ENCODE measurements at regions not wholly inside any gene's neighbourhood (a gene's known extent, or its start where the extent isn't known, plus 50 kb on each side); places are given as distances from the start of the nearest gene placed in this dataset.

GRCh38 chr18:1102848-1103247 lies 198.2 kb downstream of the ADCYAP1 start:
- TF ChIP-seq CTCF (IDR thresholded peaks at IDR 0.05; ENCODE audit: low read depth, low read length) = no peak
- no peak overlapping the region for H3K4me3 ChIP-seq (ENCODE audit: low read depth, low read length)

- no peak overlapping the region for H3K4me3 ChIP-seq (ENCODE audit: low read depth, low read length)
- TF ChIP-seq CTCF (IDR thresholded peaks at IDR 0.05; ENCODE audit: low read depth, low read length) = no peak
These were observed 198.9 kb downstream of the ADCYAP1 start for GRCh38 chr18:1103537-1103936.

- H3K4me3 ChIP-seq (ENCODE audit: low read depth, low read length) = no peak overlapping the region
- no peak for TF ChIP-seq CTCF (IDR thresholded peaks at IDR 0.05; ENCODE audit: low read depth, low read length)
These were observed 199.7 kb downstream of the ADCYAP1 start for GRCh38 chr18:1104181-1104881.

GRCh38 chr18:1124495-1124894 lies 219.8 kb downstream of the ADCYAP1 start:
- H3K4me3 ChIP-seq (ENCODE audit: low read depth, low read length) = no peak overlapping the region
- no peak for TF ChIP-seq CTCF (IDR thresholded peaks at IDR 0.05; ENCODE audit: low read depth, low read length)

- TF ChIP-seq CTCF (IDR thresholded peaks at IDR 0.05; ENCODE audit: low read depth, low read length) = no peak
- no peak overlapping the region for H3K4me3 ChIP-seq (ENCODE audit: low read depth, low read length)
These were observed 228.9 kb downstream of the ADCYAP1 start for GRCh38 chr18:1133541-1133940.

- no peak overlapping the region for H3K4me3 ChIP-seq (ENCODE audit: low read depth, low read length)
- TF ChIP-seq CTCF (IDR thresholded peaks at IDR 0.05; ENCODE audit: low read depth, low read length) = no peak
These were observed 243.1 kb downstream of the ADCYAP1 start for GRCh38 chr18:1147730-1148129.

GRCh38 chr18:1149709-1150108 lies 245.0 kb downstream of the ADCYAP1 start:
- TF ChIP-seq CTCF (IDR thresholded peaks at IDR 0.05; ENCODE audit: low read depth, low read length) = no peak

More at GRCh38 chr18:1149709-1150108, 245.0 kb downstream of the ADCYAP1 start:
- no peak overlapping the region for H3K4me3 ChIP-seq (ENCODE audit: low read depth, low read length)

All from WI38 (cell line).